Activated CD4-positive, alpha-beta T cell treated with anti-CD3 and anti-CD28 coated beads, Interleukin-2, amount 10 ng/mL, durations not matched to agents 7 days and 5 days (primary cell): ENCODE measurements at regions not wholly inside any gene's neighbourhood (a gene's known extent, or its start where the extent isn't known, plus 50 kb on each side); places are given as distances from the start of the nearest gene placed in this dataset.

Source experiments
- CTCF ChIA-PET: fragments of 350-600 bp; sonication (Branson Sonifier 250); formaldehyde crosslinking; loops from one replicate; lab custom pipeline; 2021; ENCODE audit warnings: antibody characterized with exemption; lab: Charles Lee
- POLR2A ChIA-PET: fragments of 350-600 bp; sonication (Branson Sonifier 250); formaldehyde crosslinking; loops from one replicate; lab custom pipeline; 2021; ENCODE audit warnings: antibody characterized with exemption; lab: Charles Lee
- DNase-seq: peaks from one replicate; pipeline ENCODE4 v3.0.0-alpha.2; 2020
- H3K27ac Mint-ChIP-seq: one replicate; pipeline ENCODE4 v1.8.0; 2021; ENCODE audit warnings: mild to moderate bottlenecking, moderate library complexity, mixed read lengths
- H3K27me3 Mint-ChIP-seq: one replicate; pipeline ENCODE4 v1.8.0; 2021; ENCODE audit warnings: mixed read lengths
- H3K36me3 Mint-ChIP-seq: one replicate; pipeline ENCODE4 v1.8.0; 2021; ENCODE audit warnings: low read depth, mixed read lengths
- H3K4me1 Mint-ChIP-seq: one replicate; pipeline ENCODE4 v1.8.0; 2021; ENCODE audit warnings: mixed read lengths
- H3K4me3 Mint-ChIP-seq: one replicate; pipeline ENCODE4 v1.8.0; 2021; ENCODE audit warnings: mild to moderate bottlenecking, moderate library complexity, mixed read lengths
- H3K9me3 Mint-ChIP-seq: one replicate; pipeline ENCODE4 v1.8.0; 2021; ENCODE audit warnings: mixed read lengths

GRCh38 chr2:126764686-126765265 lies 108.8 kb downstream of the GYPC start:
- H3K27ac Mint-ChIP-seq: no peak overlapping the region
- peaks cover 7% of the 10 kb centered on the region for H3K9me3 Mint-ChIP-seq
- ChIA-PET POLR2A (no interaction called here), CTCF (interaction anchor here (1.8 kb wide), 1 partner anchor 9 kb away, joined by 6 read pairs; no protein-coding TSS in a partner anchor)
- peaks cover 14% of the 10 kb centered on the region for H3K27me3 Mint-ChIP-seq
- H3K4me1 Mint-ChIP-seq: peaks cover 78% of the 10 kb centered on the region
- DNase-seq: no peak
- no peak overlapping the region for H3K4me3 Mint-ChIP-seq
- peaks cover 14% of the 10 kb centered on the region for H3K36me3 Mint-ChIP-seq

GRCh38 chr2:126765395-126765794 lies 109.4 kb downstream of the GYPC start:
- H3K27me3 Mint-ChIP-seq: peaks cover 14% of the 10 kb centered on the region
- ChIA-PET POLR2A (no interaction called here), CTCF (interaction anchor here (1.8 kb wide), 1 partner anchor 9 kb away, joined by 6 read pairs; no protein-coding TSS in a partner anchor)
- peaks cover 14% of the 10 kb centered on the region for H3K36me3 Mint-ChIP-seq
- peaks cover 7% of the 10 kb centered on the region for H3K9me3 Mint-ChIP-seq
- peaks cover 78% of the 10 kb centered on the region for H3K4me1 Mint-ChIP-seq
- no peak overlapping the region for H3K4me3 Mint-ChIP-seq
- peak overlapping the region; percentile 20 for H3K27ac Mint-ChIP-seq
- DNase-seq: no peak

GRCh38 chr2:126766295-126766968 lies 110.5 kb downstream of the GYPC start:
- POLR2A ChIA-PET: no interaction called here

GRCh38 chr2:126766969-126767296 lies 111.0 kb downstream of the GYPC start:
- Mint-ChIP-seq H3K4me1 (peaks cover 62% of the 10 kb centered on the region), H3K9me3 (peaks cover 7% of the 10 kb centered on the region), H3K4me3 (no peak overlapping the region), H3K36me3 (peaks cover 13% of the 10 kb centered on the region), H3K27ac (no peak overlapping the region), H3K27me3 (peaks cover 18% of the 10 kb centered on the region)
- ChIA-PET POLR2A (no interaction called here), CTCF (no interaction called here)
- no peak for DNase-seq

More at GRCh38 chr2:126766295-126766968, 110.5 kb downstream of the GYPC start:
- CTCF ChIA-PET: interaction anchor here (1.8 kb wide), 1 partner anchor 10 kb away, joined by 6 read pairs; no protein-coding TSS in a partner anchor
- H3K4me1 Mint-ChIP-seq: peaks cover 67% of the 10 kb centered on the region
- peaks cover 18% of the 10 kb centered on the region for H3K27me3 Mint-ChIP-seq
- no peak overlapping the region for H3K4me3 Mint-ChIP-seq
- H3K9me3 Mint-ChIP-seq: peaks cover 7% of the 10 kb centered on the region
- no peak for DNase-seq
- no peak overlapping the region for H3K27ac Mint-ChIP-seq
- H3K36me3 Mint-ChIP-seq: peaks cover 13% of the 10 kb centered on the region

- H3K36me3 Mint-ChIP-seq: peaks cover 5% of the 10 kb centered on the region
- H3K4me3 Mint-ChIP-seq: no peak overlapping the region
- no peaks in the 10 kb centered on the region for H3K9me3 Mint-ChIP-seq
- no peak overlapping the region for H3K27ac Mint-ChIP-seq
- DNase-seq: no peak
- ChIA-PET POLR2A (no interaction called here), CTCF (no interaction called here)
- peaks cover 42% of the 10 kb centered on the region for H3K4me1 Mint-ChIP-seq
- H3K27me3 Mint-ChIP-seq: peaks cover 18% of the 10 kb centered on the region
Observed at GRCh38 chr2:126769118-126769517, 113.2 kb downstream of the GYPC start.

GRCh38 chr2:126770466-126770865 lies 114.5 kb downstream of the GYPC start:
- no peak overlapping the region for H3K4me3 Mint-ChIP-seq
- peaks cover 3% of the 10 kb centered on the region for H3K36me3 Mint-ChIP-seq
- CTCF ChIA-PET: no interaction called here
- H3K27ac Mint-ChIP-seq: no peak overlapping the region
- H3K9me3 Mint-ChIP-seq: no peaks in the 10 kb centered on the region
- POLR2A ChIA-PET: no interaction called here
- H3K4me1 Mint-ChIP-seq: peaks cover 36% of the 10 kb centered on the region
- DNase-seq: no peak
- H3K27me3 Mint-ChIP-seq: peaks cover 17% of the 10 kb centered on the region

GRCh38 chr2:126771094-126771493 lies 115.1 kb downstream of the GYPC start:
- POLR2A ChIA-PET: no interaction called here
- H3K4me1 Mint-ChIP-seq: peaks cover 36% of the 10 kb centered on the region
- CTCF ChIA-PET: no interaction called here
- no peaks in the 10 kb centered on the region for H3K9me3 Mint-ChIP-seq
- DNase-seq: no peak
- peaks cover 19% of the 10 kb centered on the region for H3K27me3 Mint-ChIP-seq
- H3K36me3 Mint-ChIP-seq: peaks cover 3% of the 10 kb centered on the region
- no peak overlapping the region for H3K4me3 Mint-ChIP-seq
- no peak overlapping the region for H3K27ac Mint-ChIP-seq

- Mint-ChIP-seq H3K9me3 (no peaks in the 10 kb centered on the region), H3K27ac (no peak overlapping the region), H3K4me1 (peaks cover 32% of the 10 kb centered on the region), H3K27me3 (peaks cover 20% of the 10 kb centered on the region), H3K4me3 (no peak overlapping the region), H3K36me3 (peaks cover 3% of the 10 kb centered on the region)
- DNase-seq: no peak
- POLR2A ChIA-PET: no interaction called here
- CTCF ChIA-PET: no interaction called here
Observed at GRCh38 chr2:126771501-126772195, 115.7 kb downstream of the GYPC start.

GRCh38 chr2:126774290-126774689 lies 118.3 kb downstream of the GYPC start:
- Mint-ChIP-seq H3K27ac (no peak overlapping the region), H3K4me1 (peaks cover 29% of the 10 kb centered on the region), H3K9me3 (no peaks in the 10 kb centered on the region), H3K4me3 (no peak overlapping the region), H3K27me3 (peaks cover 14% of the 10 kb centered on the region), H3K36me3 (no peaks in the 10 kb centered on the region)
- ChIA-PET POLR2A (no interaction called here), CTCF (interaction anchor here (0.8 to 1.6 kb wide), 3 partner anchors 10 to 45 kb away, joined by 3 read pairs; no protein-coding TSS in a partner anchor)
- DNase-seq: no peak

GRCh38 chr2:126774761-126775160 lies 118.8 kb downstream of the GYPC start:
- Mint-ChIP-seq H3K27ac (no peak overlapping the region), H3K9me3 (no peaks in the 10 kb centered on the region), H3K4me1 (peaks cover 25% of the 10 kb centered on the region), H3K36me3 (no peaks in the 10 kb centered on the region), H3K27me3 (peaks cover 14% of the 10 kb centered on the region), H3K4me3 (no peak overlapping the region)
- POLR2A ChIA-PET: no interaction called here
- CTCF ChIA-PET: interaction anchor here (1.1 to 1.6 kb wide), 2 partner anchors 12 to 37 kb away, joined by 3 read pairs; no protein-coding TSS in a partner anchor
- no peak for DNase-seq

- peaks cover 19% of the 10 kb centered on the region for H3K4me1 Mint-ChIP-seq
- ChIA-PET POLR2A (no interaction called here), CTCF (interaction anchor here (1.1 to 3.3 kb wide), 3 partner anchors 13 to 246 kb away, joined by 3 to 31 read pairs (median 3); no protein-coding TSS in a partner anchor)
- peaks cover 14% of the 10 kb centered on the region for H3K27me3 Mint-ChIP-seq
- peak overlapping the region; percentile 65 for H3K27ac Mint-ChIP-seq
- no peaks in the 10 kb centered on the region for H3K36me3 Mint-ChIP-seq
- no peak for DNase-seq
- peak overlapping the region; percentile 70 for H3K4me3 Mint-ChIP-seq
- no peaks in the 10 kb centered on the region for H3K9me3 Mint-ChIP-seq
Observed at GRCh38 chr2:126775300-126775985, 119.5 kb downstream of the GYPC start.

GRCh38 chr2:126776255-126776654 lies 120.3 kb downstream of the GYPC start:
- DNase-seq: no peak
- ChIA-PET POLR2A (interaction anchor here (0.6 kb wide), 1 partner anchor 377 kb away, joined by 3 read pairs; no protein-coding TSS in a partner anchor), CTCF (interaction anchor here (1.2 to 3.3 kb wide), 4 partner anchors 48 to 259 kb away, joined by 3 to 31 read pairs (median 4); no protein-coding TSS in a partner anchor)
- Mint-ChIP-seq H3K27me3 (peaks cover 9% of the 10 kb centered on the region), H3K9me3 (no peaks in the 10 kb centered on the region), H3K4me1 (peaks cover 19% of the 10 kb centered on the region), H3K27ac (peak overlapping the region; percentile 78), H3K4me3 (peak overlapping the region; percentile 70), H3K36me3 (no peaks in the 10 kb centered on the region)
